Adrenal gland (tissue), 5 donors: ENCODE measurements at regions not wholly inside any gene's neighbourhood (a gene's known extent, or its start where the extent isn't known, plus 50 kb on each side); places are given as distances from the start of the nearest gene placed in this dataset.

ENCODE experiments used
- POLR2A ChIP-seq, 2 donors: fragments of 450-650 bp; IDR thresholded peaks; one replicate each; pipeline ENCODE4 v1.6.1; 2017; ENCODE audit warnings: antibody characterized with exemption in 2 of 2, mild to moderate bottlenecking in 2 of 2, moderate library complexity in 1 of 2
- TF ChIP-seq, protein P1 (sequence below), 6 experiments: fragments of 450-650 bp in 4 of 6; fragments of 200-600 bp in 2 of 6; sonication (generic) in 1 of 6; IDR thresholded peaks; 1 replicate in 5 of 6; 2 replicates in 1 of 6; pipeline versions ENCODE4 v1.5.1 to v1.8.0; 2016 to 2021; ENCODE audit warnings: antibody characterized with exemption in 6 of 6, mild to moderate bottlenecking in 2 of 6, moderate library complexity in 1 of 6
- donor health status: DM: no; HTN: no; CAD: no.

DNA sequence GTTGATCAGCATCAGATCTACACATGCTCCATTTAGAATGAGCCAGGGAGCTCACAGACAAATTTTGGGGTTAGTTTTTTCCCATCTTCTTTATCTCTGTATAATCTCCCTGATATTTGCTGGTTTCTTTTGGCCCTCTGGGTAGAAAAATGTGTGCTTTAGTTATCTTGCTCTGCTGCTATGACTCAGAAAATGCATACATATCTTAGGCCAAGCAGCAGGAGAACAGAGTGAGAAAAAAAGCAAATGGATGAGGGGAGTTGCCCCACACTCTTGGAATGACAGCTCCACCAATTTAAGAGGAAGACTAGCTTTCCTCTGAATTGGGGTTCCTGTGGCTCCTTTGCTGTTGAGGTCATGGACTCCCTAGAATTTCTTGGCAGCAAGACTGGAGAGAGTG, 331.8 kb downstream of the KCNJ3 start:
- TF ChIP-seq, protein P1, sequence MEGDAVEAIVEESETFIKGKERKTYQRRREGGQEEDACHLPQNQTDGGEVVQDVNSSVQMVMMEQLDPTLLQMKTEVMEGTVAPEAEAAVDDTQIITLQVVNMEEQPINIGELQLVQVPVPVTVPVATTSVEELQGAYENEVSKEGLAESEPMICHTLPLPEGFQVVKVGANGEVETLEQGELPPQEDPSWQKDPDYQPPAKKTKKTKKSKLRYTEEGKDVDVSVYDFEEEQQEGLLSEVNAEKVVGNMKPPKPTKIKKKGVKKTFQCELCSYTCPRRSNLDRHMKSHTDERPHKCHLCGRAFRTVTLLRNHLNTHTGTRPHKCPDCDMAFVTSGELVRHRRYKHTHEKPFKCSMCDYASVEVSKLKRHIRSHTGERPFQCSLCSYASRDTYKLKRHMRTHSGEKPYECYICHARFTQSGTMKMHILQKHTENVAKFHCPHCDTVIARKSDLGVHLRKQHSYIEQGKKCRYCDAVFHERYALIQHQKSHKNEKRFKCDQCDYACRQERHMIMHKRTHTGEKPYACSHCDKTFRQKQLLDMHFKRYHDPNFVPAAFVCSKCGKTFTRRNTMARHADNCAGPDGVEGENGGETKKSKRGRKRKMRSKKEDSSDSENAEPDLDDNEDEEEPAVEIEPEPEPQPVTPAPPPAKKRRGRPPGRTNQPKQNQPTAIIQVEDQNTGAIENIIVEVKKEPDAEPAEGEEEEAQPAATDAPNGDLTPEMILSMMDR (IDR thresholded peaks at IDR 0.05) = no peak
- no peak for TF ChIP-seq POLR2A (IDR thresholded peaks at IDR 0.05)
